Breast epithelium (tissue), 3 donors: ENCODE measurements at regions not wholly inside any gene's neighbourhood (a gene's known extent, or its start where the extent isn't known, plus 50 kb on each side); places are given as distances from the start of the nearest gene placed in this dataset.
"Not testable (repeated sequence)": the region's sequence is repeated elsewhere in the genome, so short reads cannot be mapped to it uniquely, and the experiment has no call there.

Experiments used
- POLR2AphosphoS5 ChIP-seq, 3 donors: sonication (generic); formaldehyde crosslinking; IDR thresholded peaks; one replicate each; pipeline ENCODE4 v1.6.1; 2017; ENCODE audit warnings: antibody characterized with exemption in 3 of 3
- TF ChIP-seq, protein P1 (sequence below), 3 donors: fragments of 450-650 bp; IDR thresholded peaks; one replicate each; pipeline ENCODE4 v1.5.1; 2016 to 2017; ENCODE audit warnings: antibody characterized with exemption in 3 of 3, mild to moderate bottlenecking in 3 of 3, moderate library complexity in 3 of 3

DNA sequence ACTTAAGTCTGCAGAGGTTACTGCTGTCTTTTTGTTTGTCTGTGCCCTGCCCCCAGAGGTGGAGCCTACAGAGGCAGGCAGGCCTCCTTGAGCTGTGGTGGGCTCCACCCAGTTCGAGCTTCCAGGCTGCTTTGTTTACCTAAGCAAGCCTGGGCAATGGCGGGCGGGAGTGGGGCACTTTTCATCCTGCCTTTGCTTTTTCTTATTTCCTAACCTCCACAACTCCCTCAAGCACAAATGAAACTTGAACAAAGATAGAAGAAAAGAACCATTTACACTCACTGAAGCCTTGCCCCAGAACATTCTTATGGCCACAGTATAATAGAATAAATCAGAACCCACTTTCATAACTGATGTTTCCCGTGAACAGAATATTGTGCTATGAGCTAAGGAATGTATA lies 344.5 kb upstream of the MAOA start:
- TF ChIP-seq, protein P1, sequence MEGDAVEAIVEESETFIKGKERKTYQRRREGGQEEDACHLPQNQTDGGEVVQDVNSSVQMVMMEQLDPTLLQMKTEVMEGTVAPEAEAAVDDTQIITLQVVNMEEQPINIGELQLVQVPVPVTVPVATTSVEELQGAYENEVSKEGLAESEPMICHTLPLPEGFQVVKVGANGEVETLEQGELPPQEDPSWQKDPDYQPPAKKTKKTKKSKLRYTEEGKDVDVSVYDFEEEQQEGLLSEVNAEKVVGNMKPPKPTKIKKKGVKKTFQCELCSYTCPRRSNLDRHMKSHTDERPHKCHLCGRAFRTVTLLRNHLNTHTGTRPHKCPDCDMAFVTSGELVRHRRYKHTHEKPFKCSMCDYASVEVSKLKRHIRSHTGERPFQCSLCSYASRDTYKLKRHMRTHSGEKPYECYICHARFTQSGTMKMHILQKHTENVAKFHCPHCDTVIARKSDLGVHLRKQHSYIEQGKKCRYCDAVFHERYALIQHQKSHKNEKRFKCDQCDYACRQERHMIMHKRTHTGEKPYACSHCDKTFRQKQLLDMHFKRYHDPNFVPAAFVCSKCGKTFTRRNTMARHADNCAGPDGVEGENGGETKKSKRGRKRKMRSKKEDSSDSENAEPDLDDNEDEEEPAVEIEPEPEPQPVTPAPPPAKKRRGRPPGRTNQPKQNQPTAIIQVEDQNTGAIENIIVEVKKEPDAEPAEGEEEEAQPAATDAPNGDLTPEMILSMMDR (IDR thresholded peaks at IDR 0.05) = not testable (repeated sequence)
- not testable (repeated sequence) for TF ChIP-seq POLR2AphosphoS5 (IDR thresholded peaks at IDR 0.05)
